ENCODE measurements at regions not wholly inside any gene's neighbourhood (a gene's known extent, or its start where the extent isn't known, plus 50 kb on each side); places are given as distances from the start of the nearest gene placed in this dataset.

DNA sequence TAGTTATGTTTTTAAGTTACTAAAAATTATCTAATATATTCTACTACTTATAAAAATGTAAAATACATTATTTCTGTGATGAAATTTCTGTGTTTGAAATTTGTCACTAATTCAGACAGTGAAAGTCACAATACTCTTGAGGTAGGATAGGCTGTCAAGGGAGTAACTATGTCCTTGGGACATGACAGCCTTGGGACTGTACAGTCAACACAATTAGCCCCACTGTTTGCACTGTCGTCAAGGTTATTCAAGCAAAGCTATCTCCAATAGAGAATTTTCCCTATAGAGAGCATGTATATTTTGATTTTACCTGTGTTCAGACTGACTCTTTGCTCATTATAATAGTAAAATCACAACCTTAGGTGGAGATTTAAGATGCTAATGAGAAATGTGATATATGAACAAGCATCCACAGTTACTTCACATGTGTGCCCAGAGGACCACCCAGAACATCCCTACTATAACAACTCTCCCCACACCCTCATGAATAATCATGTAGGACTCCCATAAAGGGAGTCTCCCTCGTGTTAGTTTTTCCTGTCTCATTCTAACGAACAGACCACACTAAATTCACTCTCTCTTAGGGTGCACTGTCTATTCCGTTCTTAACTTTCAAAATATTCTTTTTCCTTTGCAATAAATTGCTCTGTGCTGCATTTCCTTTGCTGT lies 1476.3 kb upstream of the CADM2 start:
- TF ChIP-seq, protein P1, sequence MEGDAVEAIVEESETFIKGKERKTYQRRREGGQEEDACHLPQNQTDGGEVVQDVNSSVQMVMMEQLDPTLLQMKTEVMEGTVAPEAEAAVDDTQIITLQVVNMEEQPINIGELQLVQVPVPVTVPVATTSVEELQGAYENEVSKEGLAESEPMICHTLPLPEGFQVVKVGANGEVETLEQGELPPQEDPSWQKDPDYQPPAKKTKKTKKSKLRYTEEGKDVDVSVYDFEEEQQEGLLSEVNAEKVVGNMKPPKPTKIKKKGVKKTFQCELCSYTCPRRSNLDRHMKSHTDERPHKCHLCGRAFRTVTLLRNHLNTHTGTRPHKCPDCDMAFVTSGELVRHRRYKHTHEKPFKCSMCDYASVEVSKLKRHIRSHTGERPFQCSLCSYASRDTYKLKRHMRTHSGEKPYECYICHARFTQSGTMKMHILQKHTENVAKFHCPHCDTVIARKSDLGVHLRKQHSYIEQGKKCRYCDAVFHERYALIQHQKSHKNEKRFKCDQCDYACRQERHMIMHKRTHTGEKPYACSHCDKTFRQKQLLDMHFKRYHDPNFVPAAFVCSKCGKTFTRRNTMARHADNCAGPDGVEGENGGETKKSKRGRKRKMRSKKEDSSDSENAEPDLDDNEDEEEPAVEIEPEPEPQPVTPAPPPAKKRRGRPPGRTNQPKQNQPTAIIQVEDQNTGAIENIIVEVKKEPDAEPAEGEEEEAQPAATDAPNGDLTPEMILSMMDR (IDR thresholded peaks at IDR 0.05; ENCODE audit: low read depth, low read length, missing input control) = no peak
- no peak for TF ChIP-seq TAF1 (conservative IDR thresholded peaks at IDR 0.05)
- no peak for TF ChIP-seq RAD21 (IDR thresholded peaks at IDR 0.05)
- no peak for TF ChIP-seq YY1 (IDR thresholded peaks at IDR 0.05)
- no peak for TF ChIP-seq JUND (IDR thresholded peaks at IDR 0.05)
- TF ChIP-seq SP1 (IDR thresholded peaks at IDR 0.05) = no peak
- TF ChIP-seq GABPA (IDR thresholded peaks at IDR 0.05 in 1 of 2, conservative IDR thresholded peaks at IDR 0.05 in 1 of 2) = no peak
- no peak for TF ChIP-seq ZBTB33 (IDR thresholded peaks at IDR 0.05)

All from liver (tissue), 3 donors.